Endometrial microvascular endothelial cells (primary cell): ENCODE measurements at regions not wholly inside any gene's neighbourhood (a gene's known extent, or its start where the extent isn't known, plus 50 kb on each side); places are given as distances from the start of the nearest gene placed in this dataset.
"Not testable (repeated sequence)": the region's sequence is repeated elsewhere in the genome, so short reads cannot be mapped to it uniquely, and the experiment has no call there.

ENCODE experiments used
- in situ Hi-C: cut with HindIII; loops from 2 replicates; pipeline ENCODE4 v1.10.0; 2017; ENCODE audit warnings: low sequenced_read_pairs, low pct_unique_long_range_greater_than_20kb; ENCODE audit errors: inconsistent ontology term

DNA sequence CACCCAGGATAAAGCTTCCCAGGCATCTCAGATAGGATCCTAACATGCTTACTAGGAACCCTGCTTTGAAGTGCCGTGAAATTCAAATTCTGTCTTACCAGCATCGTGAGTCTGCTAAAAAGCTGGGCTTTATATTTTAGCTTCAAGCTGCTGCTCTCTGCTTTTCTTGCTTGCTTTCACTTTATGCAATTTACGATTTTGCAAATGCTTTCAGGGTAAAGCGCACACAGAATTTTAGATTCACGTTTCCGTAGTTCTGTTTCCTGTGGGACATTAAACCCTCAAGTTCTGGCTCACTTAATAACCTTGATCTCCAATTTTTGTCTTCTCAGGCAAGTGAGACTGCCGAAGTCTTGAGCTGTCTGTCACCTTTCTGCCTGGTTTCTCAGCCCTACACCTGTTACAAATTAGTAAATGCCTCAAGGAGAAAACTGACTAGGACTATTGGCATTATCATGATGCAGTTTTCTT lies 170.5 kb upstream of the TGFBR2 start:
- in situ Hi-C loops = no loop called here

DNA sequence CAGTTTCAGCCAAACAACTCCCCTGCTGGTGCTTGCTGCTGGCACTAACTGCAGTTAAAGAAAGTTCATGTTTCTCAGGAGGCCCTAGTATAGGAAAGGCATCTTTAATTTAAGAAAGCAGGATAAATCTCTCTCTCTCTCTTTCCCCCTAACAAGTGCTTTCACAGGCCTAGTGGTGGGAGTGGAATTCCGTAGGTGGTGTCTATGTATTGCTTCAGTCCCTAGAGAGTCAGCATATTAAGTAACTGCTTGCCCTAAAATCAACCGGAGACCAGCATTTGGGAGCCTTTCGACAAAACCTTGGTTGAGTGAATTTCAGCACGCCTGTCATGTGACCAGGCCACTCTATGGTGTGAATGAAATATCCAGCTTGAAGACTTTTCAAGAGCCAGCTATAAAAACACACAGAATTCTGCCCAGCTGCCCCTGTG lies 169.2 kb upstream of the TGFBR2 start:
- in situ Hi-C loops = no loop called here

DNA sequence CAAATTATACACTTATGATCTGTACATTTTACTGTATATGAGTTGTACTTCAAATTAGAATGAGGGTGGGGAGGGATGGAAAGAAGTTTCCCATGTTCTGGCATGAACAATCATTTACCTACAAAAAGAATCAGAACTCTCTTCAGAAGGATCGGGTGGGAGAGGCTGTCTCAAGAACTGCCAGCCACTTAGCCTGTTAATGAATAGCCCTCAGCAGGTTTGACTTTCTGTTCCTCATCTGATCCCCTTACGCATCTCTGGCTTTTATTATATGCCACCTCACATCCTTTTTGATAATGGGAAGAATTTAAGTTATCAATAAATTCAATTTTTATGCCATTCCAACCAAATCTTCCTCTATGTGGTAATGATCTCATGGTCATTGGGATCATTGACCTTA lies 168.3 kb upstream of the TGFBR2 start:
- in situ Hi-C loops = no loop called here

DNA sequence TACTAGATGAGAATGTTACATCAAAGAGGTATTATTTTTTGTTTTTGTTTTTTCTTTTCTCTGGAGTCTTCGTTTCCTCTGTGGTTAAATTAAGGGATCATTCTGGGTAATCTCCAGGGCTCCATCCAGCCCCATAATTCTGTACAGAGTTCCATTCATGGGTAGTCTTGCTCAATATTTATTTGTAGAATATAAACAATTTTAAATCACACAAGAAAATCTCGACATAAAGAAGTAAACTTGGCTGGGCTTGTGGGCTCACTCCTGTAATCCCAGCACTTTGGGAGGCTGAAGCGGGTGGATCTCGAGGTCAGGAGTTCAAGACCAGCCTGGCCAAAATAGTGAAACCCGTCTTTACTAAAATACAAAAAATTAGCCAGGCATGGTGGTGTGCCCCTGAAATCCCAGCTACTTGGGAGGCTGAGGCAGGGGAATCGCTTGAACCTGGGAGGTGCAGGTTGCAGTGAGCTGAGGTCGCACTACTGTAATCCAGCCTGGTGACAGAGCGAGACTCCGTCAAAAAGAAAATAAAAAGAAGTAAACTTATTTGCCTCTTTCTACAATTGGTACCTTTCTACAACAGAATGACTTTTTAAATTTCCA lies 166.8 kb upstream of the TGFBR2 start:
- in situ Hi-C loops = no loop called here

DNA sequence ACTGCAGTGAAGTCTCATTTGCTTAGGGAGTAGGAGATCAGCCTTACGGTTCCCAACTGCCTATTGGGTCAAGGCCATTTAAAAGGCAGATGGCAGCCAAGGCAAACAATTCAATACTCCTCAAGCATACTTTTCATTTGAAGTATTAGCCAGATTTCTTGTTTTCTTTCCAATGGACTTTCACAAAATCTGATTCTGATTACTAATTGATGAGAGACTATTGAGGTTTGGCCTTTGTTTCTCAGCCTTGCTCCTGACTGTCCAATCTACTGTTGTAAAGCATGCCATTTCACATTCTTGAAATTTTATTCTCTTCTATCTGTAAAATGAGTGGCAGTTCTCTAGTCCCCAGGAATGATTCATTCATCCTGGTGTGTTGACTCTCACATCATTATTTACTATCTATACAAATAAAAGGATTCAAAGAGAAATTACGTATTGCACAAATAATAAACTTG lies 166.2 kb upstream of the TGFBR2 start:
- in situ Hi-C loops = no loop called here

DNA sequence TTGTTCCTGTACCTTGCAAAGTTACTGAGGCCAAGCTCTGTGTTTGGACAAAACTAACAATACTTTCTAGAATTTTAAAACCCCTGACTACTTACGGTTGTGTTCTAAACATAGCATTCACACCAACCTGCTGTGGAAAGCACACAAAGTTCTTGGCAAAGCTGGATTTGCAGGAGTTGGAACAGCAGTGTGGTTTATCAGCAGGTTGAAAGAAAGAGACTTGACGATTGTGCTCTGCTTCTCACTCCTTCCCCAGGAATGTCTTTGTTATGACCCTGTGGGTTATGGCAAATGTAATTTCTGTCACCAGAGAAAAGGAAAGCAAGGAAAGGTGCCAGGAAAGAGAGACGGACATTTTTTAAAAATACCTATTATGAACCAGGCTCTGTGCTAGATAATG lies 165.5 kb upstream of the TGFBR2 start:
- in situ Hi-C loops = no loop called here

DNA sequence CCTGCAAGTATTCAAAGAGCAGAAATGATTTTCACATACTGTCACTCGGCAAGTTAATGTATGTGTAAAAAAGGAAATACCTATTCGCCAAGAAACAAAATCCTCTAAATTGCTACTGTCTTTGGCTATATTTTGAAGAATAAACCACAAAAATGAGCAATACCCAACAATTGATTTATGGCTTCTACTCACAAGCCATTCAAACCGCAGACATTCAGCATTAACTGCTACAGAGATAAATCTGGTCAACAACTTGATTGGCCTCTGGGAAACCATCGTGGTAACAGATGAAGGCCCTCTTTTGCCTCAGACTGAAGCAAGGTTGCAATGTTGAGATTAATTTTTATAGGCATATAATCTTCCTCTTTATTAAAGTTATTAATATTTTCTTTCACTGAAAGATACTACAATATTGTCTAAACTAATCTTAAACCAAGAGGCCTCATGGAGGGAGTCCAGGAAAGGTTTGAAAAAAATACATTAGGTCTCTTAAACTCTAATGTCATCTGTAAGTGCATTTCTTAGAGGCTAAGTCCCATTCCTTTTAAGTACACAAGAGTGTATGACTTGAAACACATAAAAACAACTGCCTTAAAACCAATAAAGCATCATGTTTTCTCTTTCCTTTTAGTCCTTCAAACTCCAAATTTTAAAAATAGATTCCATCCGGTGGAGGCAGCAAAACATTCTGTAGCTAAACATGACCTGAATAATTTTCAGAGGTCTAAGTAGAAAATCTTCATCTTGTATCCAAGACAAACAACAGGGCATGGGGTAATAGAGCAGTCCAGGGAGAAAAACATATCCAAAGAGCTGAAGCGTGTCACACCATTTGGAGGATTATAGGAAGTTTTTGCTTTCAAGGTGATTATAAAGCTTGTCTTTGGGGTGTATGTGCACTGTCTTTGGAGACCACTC lies 162.4 kb upstream of the TGFBR2 start:
- in situ Hi-C loops = no loop called here

DNA sequence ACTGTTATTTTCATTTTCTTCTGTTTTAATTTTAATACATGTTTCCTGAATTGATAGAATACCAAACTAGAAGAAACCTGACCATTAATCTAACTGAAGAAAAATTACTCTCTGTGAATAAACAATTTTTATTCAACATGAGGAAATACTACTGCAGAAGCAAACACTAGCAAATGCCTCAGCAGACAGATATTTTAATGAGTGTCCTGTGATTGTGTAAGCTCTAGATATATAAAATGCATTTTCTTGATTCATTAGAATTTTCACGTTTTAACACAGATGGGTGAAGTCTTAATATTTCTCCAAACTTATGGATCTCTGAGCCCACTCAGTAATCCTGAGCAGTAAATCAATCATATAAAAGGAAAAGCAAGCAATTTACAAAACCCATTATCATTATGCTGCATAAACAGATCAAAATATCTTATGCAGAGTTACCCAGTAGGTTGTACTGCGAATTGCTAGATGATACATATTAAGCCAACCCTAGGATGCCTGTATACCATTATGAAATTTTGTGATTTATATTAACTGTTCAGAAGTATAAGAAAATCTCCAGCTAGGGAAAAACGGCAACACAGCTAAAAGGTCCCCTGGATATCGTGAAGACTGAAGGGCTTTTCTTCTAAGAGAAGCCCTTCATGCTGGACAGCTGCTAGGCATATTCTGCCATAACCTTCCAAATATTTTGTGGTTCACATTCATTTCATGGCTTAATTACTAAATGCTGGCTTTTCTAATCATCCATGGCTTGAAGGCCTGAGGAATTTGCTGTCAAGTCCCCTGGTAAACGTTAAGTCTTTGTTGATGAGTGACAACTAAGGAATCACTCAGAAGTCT lies 157.7 kb upstream of the TGFBR2 start:
- in situ Hi-C loops = no loop called here

DNA sequence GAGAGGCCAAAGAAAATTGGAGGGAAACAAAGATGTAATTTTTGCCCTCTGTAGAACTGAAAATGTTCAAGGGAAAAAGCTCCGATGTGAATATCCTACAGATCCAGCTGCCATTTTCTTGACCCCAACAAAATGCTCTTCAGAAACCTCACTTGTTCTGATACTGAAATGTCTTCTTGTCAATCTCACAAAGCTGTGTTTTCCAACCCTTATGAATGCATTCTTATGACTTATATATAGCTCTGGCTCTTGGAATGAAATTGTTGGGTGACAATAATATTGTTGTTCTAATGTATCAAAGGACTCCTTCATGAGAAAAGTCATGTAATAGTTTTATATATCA lies 157.1 kb upstream of the TGFBR2 start:
- in situ Hi-C loops = no loop called here

DNA sequence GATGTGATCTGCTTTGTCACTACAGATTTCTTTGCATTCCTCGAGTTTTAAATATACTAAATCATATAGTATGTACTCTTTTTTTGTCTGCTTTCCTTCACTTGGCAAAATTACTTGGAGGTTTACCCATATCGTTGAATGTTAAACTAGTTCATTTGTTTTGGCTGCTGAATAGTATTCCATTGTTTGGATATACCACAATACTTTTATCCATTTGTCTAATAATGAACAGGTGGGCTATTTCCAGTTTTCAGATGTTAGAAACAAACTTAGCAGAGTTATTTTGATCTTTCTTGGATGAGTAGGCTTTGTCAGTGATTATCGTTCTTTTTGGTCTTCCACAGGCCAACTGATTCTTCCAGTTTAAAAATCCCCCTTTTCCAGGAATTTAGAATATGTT lies 154.0 kb upstream of the TGFBR2 start:
- in situ Hi-C loops = no loop called here

DNA sequence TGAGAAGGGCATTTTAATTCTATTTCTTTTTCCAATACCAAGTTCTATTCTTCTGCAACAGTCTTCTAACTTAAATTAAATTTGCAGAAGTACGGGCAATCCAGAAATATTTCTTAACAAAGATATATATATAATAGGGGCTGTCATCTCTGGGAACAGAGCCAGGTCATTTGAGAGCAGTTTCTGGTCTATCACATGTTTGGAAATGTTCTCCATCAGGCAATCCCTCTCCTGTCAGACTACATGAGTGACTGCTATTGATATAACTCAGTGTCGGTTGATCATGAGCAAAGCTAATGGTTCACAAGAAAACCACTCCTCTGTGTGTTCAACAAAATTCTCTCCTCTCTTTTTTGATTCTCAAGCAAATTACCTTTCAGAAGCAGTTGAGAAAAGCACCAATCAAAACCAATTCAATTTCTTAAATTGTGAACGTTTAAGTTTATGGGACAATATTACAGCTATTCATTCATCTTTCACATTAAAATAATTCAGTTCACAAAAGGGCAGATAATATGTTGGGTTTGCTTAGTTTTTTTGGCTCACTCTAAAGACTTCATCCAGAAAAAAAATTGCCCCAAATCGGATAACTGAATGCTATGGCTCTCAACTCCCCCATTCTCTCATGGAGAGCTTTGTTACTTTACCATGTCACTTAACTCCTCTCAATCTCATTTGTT lies 152.9 kb upstream of the TGFBR2 start:
- in situ Hi-C loops = no loop called here

DNA sequence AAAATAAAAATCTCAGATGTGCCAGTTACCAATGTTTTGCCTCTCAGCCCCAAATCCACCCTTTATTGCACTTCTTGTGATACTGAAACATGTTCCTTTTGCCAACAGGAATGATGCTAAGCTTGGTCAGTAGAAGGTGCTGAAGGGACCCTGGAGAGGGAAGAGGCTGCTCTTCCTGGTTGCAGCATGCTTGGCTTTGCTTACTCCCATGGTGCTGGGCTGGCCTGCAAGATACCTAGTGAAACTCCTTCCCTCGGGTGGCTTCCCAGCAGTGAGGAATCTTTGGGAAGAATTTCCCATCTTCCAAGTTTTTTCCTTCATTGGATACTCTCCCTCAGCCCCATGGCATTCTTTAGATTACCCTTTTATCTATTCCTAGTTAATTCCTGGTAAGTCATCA lies 151.8 kb upstream of the TGFBR2 start:
- in situ Hi-C loops = no loop called here

DNA sequence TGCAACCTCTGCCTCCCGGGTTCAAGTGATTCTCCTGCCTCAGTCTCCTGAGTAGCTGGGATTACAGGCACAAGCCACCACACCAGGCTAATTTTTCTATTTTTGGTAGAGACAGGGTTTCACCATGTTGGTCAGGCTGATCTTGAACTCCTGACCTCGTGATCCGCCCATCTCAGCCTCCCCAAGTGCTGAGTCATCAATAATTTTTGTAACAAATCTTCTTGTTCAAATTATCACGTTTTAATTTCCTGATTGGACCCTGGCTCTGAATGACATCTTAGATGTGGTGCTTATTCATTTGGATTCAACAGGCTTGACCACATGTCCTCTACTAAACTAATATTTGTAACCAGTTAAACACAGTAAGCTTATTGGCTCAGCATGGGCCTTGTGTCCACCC lies 151.3 kb upstream of the TGFBR2 start:
- in situ Hi-C loops = not testable (repeated sequence)

DNA sequence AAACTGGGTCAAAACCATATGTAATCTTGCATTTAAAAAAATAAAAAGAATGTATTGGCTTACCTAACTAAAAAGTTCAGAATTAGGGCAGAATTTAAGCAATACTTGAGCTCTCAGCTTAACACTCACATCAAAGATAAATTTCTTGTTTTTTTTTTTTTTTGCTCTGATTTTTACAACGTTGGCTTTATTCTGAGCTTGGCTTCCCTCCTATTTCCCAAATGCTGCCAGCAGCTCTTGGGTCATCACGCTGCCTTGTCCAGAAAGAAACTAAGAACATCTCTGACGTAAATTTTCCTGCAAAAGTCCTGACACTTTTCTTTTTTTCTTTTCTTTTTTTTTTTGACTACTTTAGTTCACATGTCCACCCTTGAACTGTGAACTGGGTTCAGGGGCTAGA lies 150.6 kb upstream of the TGFBR2 start:
- in situ Hi-C loops = no loop called here

DNA sequence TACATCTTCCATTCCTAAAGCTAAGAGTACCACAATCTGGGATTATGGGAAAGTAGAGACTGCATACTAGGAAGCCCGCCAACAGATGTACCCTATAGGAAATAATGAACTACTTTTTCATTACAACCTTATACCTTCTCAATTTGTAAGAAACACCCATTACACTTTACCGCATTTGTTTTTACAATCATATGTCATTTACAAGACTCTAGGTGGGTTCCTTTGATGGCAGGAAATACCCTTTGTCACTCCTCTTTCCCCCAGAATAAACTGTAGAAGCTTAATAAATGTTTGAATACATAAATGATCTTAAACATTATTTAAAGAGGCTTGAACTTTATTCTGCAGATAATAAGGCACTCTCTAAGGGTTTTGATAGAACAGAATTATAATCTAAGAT lies 150.1 kb upstream of the TGFBR2 start:
- in situ Hi-C loops = no loop called here

DNA sequence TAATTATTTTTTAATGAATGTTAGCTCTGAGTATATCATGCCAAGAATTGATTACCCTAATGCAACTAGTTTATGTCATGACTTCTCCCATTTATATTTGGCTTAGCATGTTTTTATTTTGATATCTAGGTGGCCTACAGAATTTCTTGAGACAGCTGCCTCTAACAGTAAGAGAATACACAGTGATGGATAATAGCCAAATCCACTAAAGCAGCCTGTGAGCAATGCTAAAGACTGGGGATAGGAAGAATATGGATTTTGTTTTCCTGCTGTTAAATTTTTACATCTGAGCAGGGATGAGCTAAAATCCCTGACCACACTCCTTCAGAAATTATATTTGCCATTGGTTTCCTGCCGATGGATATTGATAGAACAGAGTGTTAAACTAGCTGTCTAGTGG lies 149.3 kb upstream of the TGFBR2 start:
- in situ Hi-C loops = no loop called here

DNA sequence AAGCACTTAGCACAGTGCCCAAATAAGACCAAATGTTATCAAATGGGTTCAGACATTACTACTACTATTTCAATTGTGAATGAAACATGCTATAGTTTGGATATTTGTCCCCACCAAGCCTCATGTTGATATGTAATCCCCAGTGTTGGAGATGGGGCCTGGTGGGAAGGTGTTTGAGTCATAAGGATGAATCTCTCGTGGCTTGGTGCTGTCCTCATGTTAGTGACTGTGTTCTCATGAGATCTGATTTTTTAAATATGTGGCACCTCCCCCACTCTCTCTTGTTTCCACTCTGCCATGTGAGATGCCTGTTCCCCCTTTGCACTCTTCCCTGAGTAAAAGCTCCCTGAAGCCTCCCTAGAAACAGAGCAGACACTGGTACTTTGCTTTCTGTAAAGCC lies 148.7 kb upstream of the TGFBR2 start:
- in situ Hi-C loops = no loop called here

DNA sequence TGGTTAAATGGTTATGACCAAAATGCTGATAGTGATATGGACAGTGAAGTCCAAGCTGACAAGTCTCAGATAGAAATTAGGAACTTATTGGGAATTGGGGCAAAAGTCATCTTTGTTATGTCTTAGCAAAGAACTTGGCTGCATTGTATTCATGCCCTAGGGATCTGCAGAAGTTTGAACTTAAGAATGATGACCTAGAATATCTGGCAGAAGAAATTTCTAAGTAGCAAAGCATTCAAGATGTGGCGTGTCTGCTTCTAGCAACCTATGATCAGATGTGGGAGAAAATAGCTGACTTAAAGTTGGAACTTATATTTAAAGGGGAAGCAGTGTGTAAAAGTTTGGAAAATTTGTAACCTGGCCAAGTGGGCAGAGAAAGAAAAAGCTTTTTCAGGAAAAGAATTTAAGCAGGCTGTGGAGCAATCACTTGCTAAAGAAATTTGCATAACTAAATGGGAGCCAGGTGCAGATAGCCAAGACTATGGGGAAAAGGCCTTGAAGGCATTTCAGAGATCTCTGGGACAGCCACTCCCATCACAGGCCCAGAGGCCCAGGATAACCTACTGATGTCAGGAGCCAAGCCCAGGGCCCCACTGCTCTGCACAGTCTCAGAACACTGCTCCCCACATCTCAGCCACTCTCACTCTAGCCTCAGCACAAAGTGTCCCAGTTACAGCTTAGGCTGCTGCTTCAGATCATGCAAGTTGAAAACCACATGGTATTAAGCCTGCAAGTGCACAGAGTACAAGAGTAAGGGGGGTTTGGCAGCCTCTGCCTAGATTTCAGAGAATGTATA lies 147.8 kb upstream of the TGFBR2 start:
- in situ Hi-C loops = no loop called here
